ENCODE measurements at regions not wholly inside any gene's neighbourhood (a gene's known extent, or its start where the extent isn't known, plus 50 kb on each side); places are given as distances from the start of the nearest gene placed in this dataset.
"Not testable (repeated sequence)": the region's sequence is repeated elsewhere in the genome, so short reads cannot be mapped to it uniquely, and the experiment has no call there.

- DNase-seq (ENCODE audit: extremely low read depth, low read depth): no peak
- no peak overlapping the region for H3K4me3 ChIP-seq (replicated peaks; ENCODE audit: low read depth, low read length)
- TF ChIP-seq, protein P1, sequence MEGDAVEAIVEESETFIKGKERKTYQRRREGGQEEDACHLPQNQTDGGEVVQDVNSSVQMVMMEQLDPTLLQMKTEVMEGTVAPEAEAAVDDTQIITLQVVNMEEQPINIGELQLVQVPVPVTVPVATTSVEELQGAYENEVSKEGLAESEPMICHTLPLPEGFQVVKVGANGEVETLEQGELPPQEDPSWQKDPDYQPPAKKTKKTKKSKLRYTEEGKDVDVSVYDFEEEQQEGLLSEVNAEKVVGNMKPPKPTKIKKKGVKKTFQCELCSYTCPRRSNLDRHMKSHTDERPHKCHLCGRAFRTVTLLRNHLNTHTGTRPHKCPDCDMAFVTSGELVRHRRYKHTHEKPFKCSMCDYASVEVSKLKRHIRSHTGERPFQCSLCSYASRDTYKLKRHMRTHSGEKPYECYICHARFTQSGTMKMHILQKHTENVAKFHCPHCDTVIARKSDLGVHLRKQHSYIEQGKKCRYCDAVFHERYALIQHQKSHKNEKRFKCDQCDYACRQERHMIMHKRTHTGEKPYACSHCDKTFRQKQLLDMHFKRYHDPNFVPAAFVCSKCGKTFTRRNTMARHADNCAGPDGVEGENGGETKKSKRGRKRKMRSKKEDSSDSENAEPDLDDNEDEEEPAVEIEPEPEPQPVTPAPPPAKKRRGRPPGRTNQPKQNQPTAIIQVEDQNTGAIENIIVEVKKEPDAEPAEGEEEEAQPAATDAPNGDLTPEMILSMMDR (IDR thresholded peaks at IDR 0.05; ENCODE audit: low read depth, low read length, missing control alignments): no peak
These were observed 1140.7 kb upstream of the TMEM132C start for GRCh38 chr12:127126260-127126628.

- DNase-seq (ENCODE audit: extremely low read depth, low read depth): no peak
- H3K4me3 ChIP-seq (replicated peaks; ENCODE audit: low read depth, low read length): no peak overlapping the region
- TF ChIP-seq, protein P1 (IDR thresholded peaks at IDR 0.05; ENCODE audit: low read depth, low read length, missing control alignments): no peak
These were observed 1139.1 kb upstream of the TMEM132C start for GRCh38 chr12:127127897-127128296.

DNA sequence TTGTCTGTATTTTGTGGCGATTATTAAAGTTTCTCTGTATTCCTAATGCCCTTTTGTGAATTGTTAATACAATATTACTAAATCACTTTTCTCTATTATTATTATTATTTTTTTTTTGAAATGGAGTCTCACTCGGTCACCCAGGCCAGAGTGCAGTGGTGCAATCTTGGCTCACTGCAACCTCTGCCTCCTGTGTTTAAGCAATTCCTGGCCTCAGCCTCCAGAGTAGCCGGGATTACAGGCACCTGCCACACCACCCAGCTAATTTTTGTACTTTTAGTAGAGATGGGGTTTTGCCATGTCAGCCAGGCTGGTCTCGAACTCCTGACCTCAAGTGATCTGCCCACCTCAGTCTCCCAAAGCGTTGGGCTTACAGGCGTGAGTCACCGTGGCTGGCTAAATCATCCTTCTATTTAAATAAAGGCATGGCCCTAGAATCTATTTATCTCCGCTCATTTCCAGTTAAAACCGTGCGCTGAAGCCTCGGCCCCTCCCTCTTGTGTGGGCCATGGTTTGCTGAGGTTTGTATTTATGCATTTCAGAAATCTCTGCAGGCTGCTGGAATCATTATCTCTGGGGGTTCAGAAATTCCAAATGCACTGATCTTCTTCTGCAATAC is 1136.4 kb upstream of the TMEM132C start:
- no peak for DNase-seq (ENCODE audit: extremely low read depth, low read depth)

DNA sequence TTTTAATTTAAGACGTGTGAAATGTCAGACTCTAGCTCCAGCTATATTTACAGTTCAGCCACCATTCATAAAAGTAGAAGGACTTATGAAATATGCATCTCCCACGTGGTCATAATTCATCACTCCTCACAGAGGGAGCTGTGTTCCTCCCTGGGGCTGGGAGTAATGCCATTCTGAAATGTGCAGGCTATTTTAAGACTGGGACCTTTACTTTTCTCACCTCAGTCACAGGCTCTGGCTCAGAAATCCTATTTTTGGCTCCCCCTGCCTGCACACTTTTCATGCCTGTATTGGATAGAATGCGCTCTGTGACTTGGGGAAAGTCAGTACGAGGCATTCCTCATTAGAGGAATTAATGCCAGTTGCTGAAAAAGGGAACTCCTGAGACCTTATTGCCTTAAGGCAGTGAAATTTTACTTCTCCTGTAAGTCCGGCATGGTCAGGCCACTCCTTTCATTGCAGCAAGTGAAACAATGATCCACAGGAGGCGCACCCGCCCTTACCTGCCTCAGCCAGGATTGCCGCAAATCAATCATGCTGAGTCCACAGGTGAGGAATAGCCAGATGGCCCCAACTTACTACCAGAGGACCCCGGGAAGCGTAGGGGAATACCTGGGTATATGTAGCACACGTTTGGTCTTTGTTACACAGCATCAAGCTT is 1133.2 kb upstream of the TMEM132C start:
- no peak overlapping the region for H3K4me3 ChIP-seq (replicated peaks; ENCODE audit: low read depth, low read length)
- no peak for DNase-seq (ENCODE audit: extremely low read depth, low read depth)
- TF ChIP-seq, protein P1 (IDR thresholded peaks at IDR 0.05; ENCODE audit: low read depth, low read length, missing control alignments): no peak

More for the DNA sequence above, 1136.4 kb upstream of the TMEM132C start:
- H3K4me3 ChIP-seq (replicated peaks; ENCODE audit: low read depth, low read length): no peak overlapping the region
- TF ChIP-seq, protein P1 (IDR thresholded peaks at IDR 0.05; ENCODE audit: low read depth, low read length, missing control alignments): no peak

- H3K4me3 ChIP-seq (replicated peaks; ENCODE audit: low read depth, low read length); DNase-seq (ENCODE audit: extremely low read depth, low read depth): not testable (repeated sequence)
These were observed 1126.0 kb upstream of the TMEM132C start for GRCh38 chr12:127140864-127141484.

GRCh38 chr12:127143020-127143419 is 1124.0 kb upstream of the TMEM132C start:
- TF ChIP-seq, protein P1 (IDR thresholded peaks at IDR 0.05; ENCODE audit: low read depth, low read length, missing control alignments): no peak
- DNase-seq (ENCODE audit: extremely low read depth, low read depth): no peak
- H3K4me3 ChIP-seq (replicated peaks; ENCODE audit: low read depth, low read length): no peak overlapping the region

DNA sequence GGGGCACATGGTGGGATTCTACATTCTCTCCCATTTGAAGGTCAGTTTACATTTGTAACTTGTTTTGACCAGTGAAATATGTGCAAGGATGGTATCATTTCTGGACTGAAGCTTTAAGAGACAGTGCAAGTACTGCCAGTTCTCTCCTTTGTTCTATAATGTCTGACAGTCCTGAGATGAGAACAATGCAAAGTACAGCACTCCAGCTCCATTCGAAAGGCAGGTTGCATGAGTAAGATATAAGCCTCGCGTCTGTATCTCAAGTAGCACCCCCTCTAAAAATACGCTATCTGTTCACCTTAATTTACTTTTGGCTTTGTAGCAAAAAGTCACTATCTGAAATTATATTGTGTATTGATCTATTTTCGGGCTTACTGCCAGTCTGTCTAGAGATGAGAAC is 1122.2 kb upstream of the TMEM132C start:
- TF ChIP-seq, protein P1 (IDR thresholded peaks at IDR 0.05; ENCODE audit: low read depth, low read length, missing control alignments): no peak
- no peak overlapping the region for H3K4me3 ChIP-seq (replicated peaks; ENCODE audit: low read depth, low read length)

More for the DNA sequence above, 1122.2 kb upstream of the TMEM132C start:
- no peak for DNase-seq (ENCODE audit: extremely low read depth, low read depth)
